Stimulated activated CD4-positive, alpha-beta T cell treated with anti-CD3 and anti-CD28 coated beads, Interleukin-2, amount 100 ng/mL, for 24 hours (primary cell): ENCODE measurements at regions not wholly inside any gene's neighbourhood (a gene's known extent, or its start where the extent isn't known, plus 50 kb on each side); places are given as distances from the start of the nearest gene placed in this dataset.

ENCODE experiments used
- DNase-seq, 2 donors: peaks; one replicate each; pipeline ENCODE4 v3.0.0-alpha.2; 2020

DNA sequence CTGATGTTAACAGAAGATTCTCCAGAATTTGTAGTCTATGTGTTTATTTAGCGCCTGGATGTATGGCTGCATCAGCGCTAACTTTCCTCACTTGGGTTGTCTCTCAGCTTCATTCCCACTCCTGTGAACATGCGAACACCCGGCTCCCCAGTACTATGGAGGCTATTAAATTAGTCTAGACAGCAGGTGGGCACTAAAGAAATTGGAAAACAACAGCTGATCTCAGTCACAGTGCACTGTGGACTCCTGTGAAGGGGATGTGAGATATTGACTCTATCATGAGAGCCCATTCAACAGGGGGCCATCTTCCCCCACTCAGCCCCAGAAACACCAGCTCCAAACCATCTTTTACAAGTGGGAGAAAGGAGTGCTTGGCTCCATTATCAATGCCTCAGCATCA, 471.0 kb downstream of the KDM4C start:
- DNase-seq, result no peak

GRCh38 chr9:7227951-7228350, 470.2 kb downstream of the KDM4C start:
- DNase-seq, result no peak

GRCh38 chr9:7226007-7226640, 468.4 kb downstream of the KDM4C start:
- DNase-seq, result no peak
